Neural cell (in vitro differentiated cells): ENCODE measurements at regions not wholly inside any gene's neighbourhood (a gene's known extent, or its start where the extent isn't known, plus 50 kb on each side); places are given as distances from the start of the nearest gene placed in this dataset.

Source experiments
- H2AFZ ChIP-seq: fragments of 200-600, 300-800 bp; sonication (generic), shearing (Covaris generic); 2 replicates; pipeline ENCODE4 v1.6.0; 2014; ENCODE audit warnings: low read depth, mild to moderate bottlenecking, antibody characterized with exemption, low read length, moderate library complexity
- H3F3A ChIP-seq: fragments of 200-600 bp; shearing (Covaris generic); 2 replicates; pipeline ENCODE4 v1.6.1; 2016; ENCODE audit warnings: mild to moderate bottlenecking, moderate library complexity, mixed read lengths, antibody characterized with exemption, low read length; ENCODE audit not compliant: insufficient read depth, poor library complexity, severe bottlenecking
- H3K27ac ChIP-seq: fragments of 200-600, 300-800 bp; sonication (generic), shearing (Covaris generic); 2 replicates; pipeline ENCODE4 v1.5.1; 2014; ENCODE audit warnings: mild to moderate bottlenecking, low read length, moderate library complexity
- H3K27me3 ChIP-seq: fragments of 300-800, 200-600 bp; sonication (generic), shearing (Covaris generic); 2 replicates; pipeline ENCODE4 v1.6.0; 2014; ENCODE audit warnings: mild to moderate bottlenecking, low read depth, low read length, moderate library complexity; ENCODE audit not compliant: insufficient read depth
- H3K36me3 ChIP-seq: fragments of 300-800, 200-600 bp; sonication (generic), shearing (Covaris generic); 2 replicates; pipeline ENCODE4 v1.5.1; 2014; ENCODE audit warnings: mild to moderate bottlenecking, antibody characterized with exemption, low read length, moderate library complexity; ENCODE audit not compliant: insufficient read depth
- H3K4me2 ChIP-seq: fragments of 300-800, 200-600 bp; sonication (generic), shearing (Covaris generic); 2 replicates; pipeline ENCODE4 v1.6.0; 2014; ENCODE audit warnings: mild to moderate bottlenecking, low read length
- H3K4me3 ChIP-seq: fragments of 300-800, 200-600 bp; sonication (generic), shearing (Covaris generic); 2 replicates; pipeline ENCODE4 v1.5.1; 2014; ENCODE audit warnings: mild to moderate bottlenecking, low read length, moderate library complexity
- H3K79me2 ChIP-seq: fragments of 200-600 bp; shearing (Covaris generic); replicated peaks from 2 replicates; pipeline ENCODE4 v1.6.0; 2014; ENCODE audit warnings: mild to moderate bottlenecking, low read length, moderate library complexity; ENCODE audit not compliant: insufficient read depth
- H3K9ac ChIP-seq: fragments of 300-800, 200-600 bp; sonication (generic), shearing (Covaris generic); 2 replicates; pipeline ENCODE4 v1.6.1; 2016; ENCODE audit warnings: mild to moderate bottlenecking, low read length, mixed read lengths
- H3K9me2 ChIP-seq: fragments of 200-600 bp; shearing (Covaris generic); 2 replicates; pipeline ENCODE4 v1.6.1; 2016; ENCODE audit warnings: mild to moderate bottlenecking, low read length, mixed read lengths; ENCODE audit not compliant: insufficient read depth
- H3K9me3 ChIP-seq: fragments of 200-600, 300-800 bp; sonication (generic), shearing (Covaris generic); 2 replicates; pipeline ENCODE4 v1.6.1; 2016; ENCODE audit warnings: mild to moderate bottlenecking, mixed run types, low read length, moderate library complexity, mixed read lengths
- H4K20me1 ChIP-seq: fragments of 200-600 bp; shearing (Covaris generic); 2 replicates; pipeline ENCODE4 v1.6.1; 2016; ENCODE audit warnings: mild to moderate bottlenecking, mixed run types; ENCODE audit not compliant: insufficient read depth
- CTCF ChIP-seq: fragments of 450-650 bp; IDR thresholded peaks from 2 replicates; pipeline ENCODE4 v1.5.1; 2014; ENCODE audit warnings: antibody characterized with exemption, mild to moderate bottlenecking, moderate library complexity; ENCODE audit not compliant: poor library complexity, severe bottlenecking
- EP300 ChIP-seq: fragments of 450-650 bp; conservative IDR thresholded peaks from 2 replicates; pipeline ENCODE4 v1.6.1; 2014; ENCODE audit warnings: antibody characterized with exemption, mild to moderate bottlenecking, moderate library complexity; ENCODE audit not compliant: poor library complexity, severe bottlenecking
- EZH2 ChIP-seq: fragments of 200-600, 300-800 bp; shearing (Covaris generic), sonication (generic); IDR thresholded peaks from 2 replicates; pipeline ENCODE4 v1.6.1; 2014; ENCODE audit warnings: antibody characterized with exemption, low read length, borderline replicate concordance, mild to moderate bottlenecking; ENCODE audit not compliant: insufficient read depth, poor library complexity, severe bottlenecking
- MXI1 ChIP-seq: fragments of 450-650 bp; conservative IDR thresholded peaks from 2 replicates; pipeline ENCODE4 v1.6.1; 2014; ENCODE audit warnings: antibody characterized with exemption, mild to moderate bottlenecking; ENCODE audit not compliant: poor library complexity, severe bottlenecking
- POLR2AphosphoS5 ChIP-seq: IDR thresholded peaks from 2 replicates; pipeline ENCODE4 v1.6.1; 2012
- REST ChIP-seq: IDR thresholded peaks from 2 replicates; pipeline ENCODE4 v1.6.1; 2012; ENCODE audit warnings: borderline replicate concordance
- SMC3 ChIP-seq: fragments of 450-650 bp; conservative IDR thresholded peaks from 2 replicates; pipeline ENCODE4 v1.6.1; 2014; ENCODE audit warnings: antibody characterized with exemption, mild to moderate bottlenecking, moderate library complexity; ENCODE audit not compliant: poor library complexity
- TAF1 ChIP-seq: IDR thresholded peaks from 2 replicates; pipeline ENCODE4 v1.6.1; 2012; ENCODE audit warnings: low read depth

- Histone ChIP-seq H3K9me2 (no peaks in the 10 kb centered on the region), H3K4me3 (no peak overlapping the region), H3K9me3 (no peaks in the 10 kb centered on the region), H3F3A (no peaks in the 10 kb centered on the region), H3K79me2 (no peaks in the 10 kb centered on the region), H4K20me1 (no peaks in the 10 kb centered on the region), H3K9ac (no peak overlapping the region), H3K27me3 (no peaks in the 10 kb centered on the region), H3K36me3 (no peaks in the 10 kb centered on the region), H3K4me2 (no peak overlapping the region), H3K27ac (no peak overlapping the region), H2AFZ (no peak overlapping the region)
- no peak for TF ChIP-seq TAF1
- no peak for TF ChIP-seq POLR2AphosphoS5
- no peak for TF ChIP-seq EZH2
- no peak for TF ChIP-seq MXI1
- TF ChIP-seq EP300, result no peak
These were observed 277.0 kb downstream of the SMARCA2 start for GRCh38 chr9:2291980-2292704.

- Histone ChIP-seq H3K27ac (no peak overlapping the region), H2AFZ (no peak overlapping the region)
These were observed 277.6 kb downstream of the SMARCA2 start for GRCh38 chr9:2292733-2293132.

More at GRCh38 chr9:2292733-2293132, 277.6 kb downstream of the SMARCA2 start:
- TF ChIP-seq CTCF, result no peak
- no peak for TF ChIP-seq EP300
- TF ChIP-seq MXI1, result no peak
- no peak for TF ChIP-seq REST
- TF ChIP-seq POLR2AphosphoS5, result no peak
- TF ChIP-seq SMC3, result no peak
- H3K4me3 ChIP-seq, result no peak overlapping the region
- H3K36me3 ChIP-seq, result no peaks in the 10 kb centered on the region
- no peaks in the 10 kb centered on the region for H3F3A ChIP-seq
- no peak overlapping the region for H3K4me2 ChIP-seq
- H3K27me3 ChIP-seq, result no peaks in the 10 kb centered on the region
- no peaks in the 10 kb centered on the region for H3K9me2 ChIP-seq
- no peaks in the 10 kb centered on the region for H3K9me3 ChIP-seq
- H3K79me2 ChIP-seq, result no peaks in the 10 kb centered on the region
- H3K9ac ChIP-seq, result no peak overlapping the region
- H4K20me1 ChIP-seq, result no peaks in the 10 kb centered on the region
